Aorta (tissue), 5 donors: ENCODE measurements at regions not wholly inside any gene's neighbourhood (a gene's known extent, or its start where the extent isn't known, plus 50 kb on each side); places are given as distances from the start of the nearest gene placed in this dataset.

Experiments
- ATAC-seq: fragments of 200-7000 bp; cut with Tn5 transposase; one replicate; pipeline ENCODE4 v1.9.1; 2022; ENCODE audit warnings: moderate library complexity; ENCODE audit not compliant: low FRiP score
- DNase-seq, 2 donors: peaks; one replicate each; pipeline ENCODE4 v3.0.0-alpha.2; 2020
- H3K27ac ChIP-seq, 2 donors: one replicate each; pipeline ENCODE4 v1.5.1; 2013; ENCODE audit warnings: low read length in 2 of 2, mild to moderate bottlenecking in 2 of 2, moderate library complexity in 2 of 2, control low read depth in 1 of 2, inconsistent platforms in 1 of 2, low read depth in 1 of 2
- H3K27me3 ChIP-seq, 2 donors: one replicate each; pipeline ENCODE4 v1.6.1; 2013; ENCODE audit warnings: control low read depth in 1 of 2, low read length in 1 of 2, mild to moderate bottlenecking in 1 of 2, moderate library complexity in 1 of 2; ENCODE audit not compliant: insufficient read depth in 2 of 2, control insufficient read depth in 1 of 2
- H3K36me3 ChIP-seq, 2 donors: one replicate each; pipeline ENCODE4 v1.6.1; 2013; ENCODE audit warnings: control low read depth in 1 of 2, low read length in 1 of 2, mild to moderate bottlenecking in 1 of 2; ENCODE audit not compliant: insufficient read depth in 2 of 2, control insufficient read depth in 1 of 2
- H3K4me1 ChIP-seq, 2 donors: one replicate each; pipeline ENCODE4 v1.6.1; 2013; ENCODE audit warnings: low read length in 2 of 2, control low read depth in 1 of 2, mild to moderate bottlenecking in 1 of 2, moderate library complexity in 1 of 2; ENCODE audit not compliant: insufficient read depth in 2 of 2, control insufficient read depth in 1 of 2
- H3K4me3 ChIP-seq, 2 donors: one replicate each; pipeline ENCODE4 v1.5.1; 2013; ENCODE audit warnings: low read length in 2 of 2, control low read depth in 1 of 2, mild to moderate bottlenecking in 1 of 2
- H3K9me3 ChIP-seq: one replicate; pipeline ENCODE4 v1.6.1; 2013; ENCODE audit warnings: mild to moderate bottlenecking, low read length; ENCODE audit not compliant: control insufficient read depth
- WGBS, 2 donors: extraction: QIAGEN DNeasy Blood & Tissue Kit; methylation state at CpG; one replicate each; pipeline ENCODE4 v1.1.7; 2013; 5-methylcytosine and 5-hydroxymethylcytosine counted together
- intact Hi-C, 2 donors: fragments of 100-400 bp; cut with DNase I; formaldehyde crosslinking; loops; one replicate each; pipeline versions ENCODE4 v1.14.2 to v1.15.0; 2022
- donor health status: healthy with polysubstance abuse.
- donor health status: Bipolar disorder and iron deficiency.
- donor health status: DM: no; HTN: no; CAD: no.
- donor health status: DM: no; HTN: no; CAD: no.
- donor health status: DM: yes; HTN: yes; CAD: no.

DNA sequence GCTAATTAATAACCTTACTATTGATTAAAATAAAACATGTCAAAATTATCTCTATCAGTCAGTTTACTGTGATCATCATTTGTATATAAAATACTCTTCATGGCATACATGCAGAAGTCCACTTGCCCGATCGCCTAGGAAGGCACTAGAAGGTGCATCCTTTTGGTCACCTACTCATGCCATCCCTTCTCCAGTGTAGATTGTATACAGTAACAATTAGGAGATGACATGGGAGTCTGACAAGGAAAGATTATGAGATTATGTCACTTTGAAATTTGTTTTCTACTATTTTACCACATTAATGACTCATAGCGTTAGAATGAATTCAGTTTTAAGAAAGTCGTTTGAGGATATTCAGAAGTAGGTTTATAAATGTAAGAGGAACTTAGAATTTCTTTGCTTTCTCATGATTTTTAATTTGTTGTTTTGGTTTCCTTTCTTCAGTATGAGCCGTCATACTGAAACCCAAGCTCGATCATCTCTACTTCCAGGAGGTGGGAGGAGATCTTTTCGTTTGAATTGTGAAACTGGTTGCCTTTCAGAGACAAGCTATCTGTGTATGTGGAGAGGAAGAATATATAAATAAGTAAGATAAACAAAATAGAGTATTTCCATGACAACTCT, 51.1 kb upstream of the UNC5C start:
- Histone ChIP-seq H3K4me1 (no peaks in the 10 kb centered on the region), H3K27me3 (no peaks in the 10 kb centered on the region), H3K9me3 (no peaks in the 10 kb centered on the region), H3K4me3 (no peak overlapping the region), H3K36me3 (no peaks in the 10 kb centered on the region), H3K27ac (no peak overlapping the region)
- intact Hi-C loops = no loop called here
- no peak for ATAC-seq
- no peak for DNase-seq
- 88 to 91% methylated on average over 7 of the region's 7 CpGs for WGBS, 2 donors
